Panc1 (cell line): ENCODE measurements at regions not wholly inside any gene's neighbourhood (a gene's known extent, or its start where the extent isn't known, plus 50 kb on each side); places are given as distances from the start of the nearest gene placed in this dataset.

Source experiments
- ATAC-seq: fragments of 200-7000 bp; cut with Tn5 transposase; 2 replicates; pipeline ENCODE4 v1.9.1; 2020; ENCODE audit warnings: mild to moderate bottlenecking, moderate library complexity
- BruUV-seq: library from RNA; stranded (reverse); fragments of 400-500 nt; replicated peaks from 2 replicates; lab custom pipeline; 2021; lab: Mats Ljungman, UMichigan
- CTCF ChIA-PET: fragments of 300-600 bp; sonication (Branson Sonifier 250); formaldehyde crosslinking; loops from one replicate; lab custom pipeline; 2022; ENCODE audit warnings: antibody characterized with exemption; lab: Charles Lee
- POLR2A ChIA-PET: fragments of 300-600 bp; sonication (Branson Sonifier 250); formaldehyde crosslinking; loops from one replicate; lab custom pipeline; 2022; ENCODE audit warnings: antibody characterized with exemption; lab: Charles Lee
- DNase-seq: peaks from one replicate; pipeline ENCODE4 v3.0.0-alpha.2; 2010; ENCODE audit warnings: low read depth, low spot score
- H3K27ac ChIP-seq: 2 replicates; pipeline ENCODE4 v1.5.1; 2011; ENCODE audit warnings: mild to moderate bottlenecking, low read length, inconsistent platforms
- H3K27me3 ChIP-seq: fragments of 200-500 bp; sonication (Bioruptor generic); 2 replicates; pipeline ENCODE4 v1.6.0; 2014; ENCODE audit warnings: low read length, inconsistent platforms; ENCODE audit not compliant: control insufficient read depth, insufficient read depth
- H3K36me3 ChIP-seq: fragments of 200-500 bp; sonication (Bioruptor generic); 2 replicates; pipeline ENCODE4 v1.5.1; 2014; ENCODE audit warnings: inconsistent platforms, mild to moderate bottlenecking, low read length, moderate library complexity; ENCODE audit not compliant: control insufficient read depth, insufficient read depth
- H3K4me1 ChIP-seq: 2 replicates; pipeline ENCODE4 v1.5.1; 2011; ENCODE audit warnings: inconsistent platforms, mild to moderate bottlenecking, low read length, moderate library complexity; ENCODE audit not compliant: control insufficient read depth, insufficient read depth
- H3K4me3 ChIP-seq, 2 experiments: 2 replicates each; pipeline ENCODE4 v1.5.1; 2011 to 2012; ENCODE audit warnings: low read depth in 2 of 2, low read length in 2 of 2, mild to moderate bottlenecking in 2 of 2, inconsistent platforms in 1 of 2, moderate library complexity in 1 of 2
- H3K9me3 ChIP-seq: fragments of 200-500 bp; sonication (Bioruptor generic); 2 replicates; pipeline ENCODE4 v1.5.1; 2014; ENCODE audit warnings: low read depth, mild to moderate bottlenecking, inconsistent platforms, low read length, moderate library complexity; ENCODE audit not compliant: control insufficient read depth, insufficient read depth
- POLR2AphosphoS5 ChIP-seq: IDR thresholded peaks from 2 replicates; pipeline ENCODE4 v1.6.1; 2012; ENCODE audit warnings: mild to moderate bottlenecking, low read depth, low read length, moderate library complexity
- REST ChIP-seq, 2 experiments: IDR thresholded peaks; 2 replicates each; pipeline ENCODE4 v1.6.1; 2011 to 2012; ENCODE audit warnings: low read depth in 2 of 2, control low read depth in 1 of 2, low read length in 1 of 2, mild to moderate bottlenecking in 1 of 2, moderate library complexity in 1 of 2; ENCODE audit not compliant: insufficient read depth in 1 of 2
- SIN3A ChIP-seq: IDR thresholded peaks from 2 replicates; pipeline ENCODE4 v1.6.1; 2012; ENCODE audit warnings: low read depth, mild to moderate bottlenecking, low read length, moderate library complexity, borderline replicate concordance; ENCODE audit not compliant: insufficient read depth
- TCF7L2 ChIP-seq: IDR thresholded peaks from 2 replicates; pipeline ENCODE4 v1.6.1; 2011; ENCODE audit warnings: mild to moderate bottlenecking, low read depth, low read length, inconsistent platforms
- in situ Hi-C: cut with HindIII; loops from 2 replicates; pipeline ENCODE4 v1.10.0; 2016; ENCODE audit warnings: low sequenced_read_pairs, low pct_unique_long_range_greater_than_20kb
- intact Hi-C: fragments of 100-400 bp; cut with micrococcal nuclease; formaldehyde crosslinking; loops from one replicate; pipeline ENCODE4 v1.10.0; 2022; ENCODE audit not compliant: unreplicated experiment
- TF ChIP-seq, protein P1 (sequence below): fragments of 450-650 bp; IDR thresholded peaks from 2 replicates; pipeline ENCODE4 v1.5.1; 2017; ENCODE audit warnings: mild to moderate bottlenecking

GRCh38 chr1:224864006-224864405, 65.5 kb upstream of the DNAH14 start:
- H3K4me1 ChIP-seq, result no peaks in the 10 kb centered on the region
- no TSS peak for BruUV-seq
- no peak for ATAC-seq
- no peaks in the 10 kb centered on the region for H3K27me3 ChIP-seq
- H3K9me3 ChIP-seq, result peaks cover 5% of the 10 kb centered on the region; the same call in 1 of the 2 replicates
- intact Hi-C loops (no loop called here), in situ Hi-C loops (no loop called here)
- TF ChIP-seq POLR2AphosphoS5, result no peak
- no peak for DNase-seq
- no peak overlapping the region for H3K27ac ChIP-seq
- ChIA-PET POLR2A (no interaction called here), CTCF (no interaction called here)
- no peaks in the 10 kb centered on the region for H3K36me3 ChIP-seq
- no peak overlapping the region for H3K4me3 ChIP-seq

DNA sequence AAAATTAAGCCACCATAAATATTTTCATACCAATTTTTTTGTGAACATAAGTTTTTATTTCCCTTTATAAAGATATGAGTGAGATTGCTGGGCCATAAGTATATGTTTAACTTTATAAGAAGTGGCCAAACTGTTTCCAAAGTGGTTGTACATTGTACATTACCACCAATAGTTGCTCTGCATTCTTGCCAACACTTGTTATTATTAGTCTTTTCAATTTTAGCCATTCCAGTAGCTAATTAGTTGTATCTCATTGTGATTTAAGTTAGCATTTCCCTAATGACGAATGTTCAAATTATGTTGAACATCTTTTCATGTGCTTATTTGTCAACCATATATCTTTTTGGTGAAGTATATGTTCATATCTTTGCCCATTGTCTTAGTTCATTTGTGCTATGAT, 64.0 kb upstream of the DNAH14 start:
- Histone ChIP-seq H3K36me3 (no peaks in the 10 kb centered on the region), H3K4me1 (no peaks in the 10 kb centered on the region), H3K9me3 (peaks cover 5% of the 10 kb centered on the region; the same call in 1 of the 2 replicates), H3K4me3 (no peak overlapping the region), H3K27ac (no peak overlapping the region), H3K27me3 (no peaks in the 10 kb centered on the region)
- DNase-seq, result no peak
- CTCF ChIA-PET, result no interaction called here
- intact Hi-C loops (no loop called here), in situ Hi-C loops (no loop called here)
- POLR2A ChIA-PET, result no interaction called here
- TF ChIP-seq TCF7L2 (no peak), SIN3A (no peak), POLR2AphosphoS5 (no peak), REST (IDR thresholded peaks at IDR 0.05; ENCODE audit: insufficient read depth in 1 of 2, low read depth in 2 of 2, low read length in 1 of 2) (no peak)
- TF ChIP-seq, protein P1, sequence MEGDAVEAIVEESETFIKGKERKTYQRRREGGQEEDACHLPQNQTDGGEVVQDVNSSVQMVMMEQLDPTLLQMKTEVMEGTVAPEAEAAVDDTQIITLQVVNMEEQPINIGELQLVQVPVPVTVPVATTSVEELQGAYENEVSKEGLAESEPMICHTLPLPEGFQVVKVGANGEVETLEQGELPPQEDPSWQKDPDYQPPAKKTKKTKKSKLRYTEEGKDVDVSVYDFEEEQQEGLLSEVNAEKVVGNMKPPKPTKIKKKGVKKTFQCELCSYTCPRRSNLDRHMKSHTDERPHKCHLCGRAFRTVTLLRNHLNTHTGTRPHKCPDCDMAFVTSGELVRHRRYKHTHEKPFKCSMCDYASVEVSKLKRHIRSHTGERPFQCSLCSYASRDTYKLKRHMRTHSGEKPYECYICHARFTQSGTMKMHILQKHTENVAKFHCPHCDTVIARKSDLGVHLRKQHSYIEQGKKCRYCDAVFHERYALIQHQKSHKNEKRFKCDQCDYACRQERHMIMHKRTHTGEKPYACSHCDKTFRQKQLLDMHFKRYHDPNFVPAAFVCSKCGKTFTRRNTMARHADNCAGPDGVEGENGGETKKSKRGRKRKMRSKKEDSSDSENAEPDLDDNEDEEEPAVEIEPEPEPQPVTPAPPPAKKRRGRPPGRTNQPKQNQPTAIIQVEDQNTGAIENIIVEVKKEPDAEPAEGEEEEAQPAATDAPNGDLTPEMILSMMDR, result no peak
- ATAC-seq, result no peak
- no TSS peak for BruUV-seq

- no TSS peak for BruUV-seq
- no peaks in the 10 kb centered on the region for H3K27me3 ChIP-seq
- no peak overlapping the region for H3K4me3 ChIP-seq
- in situ Hi-C loops (no loop called here), intact Hi-C loops (no loop called here)
- no peak overlapping the region for H3K27ac ChIP-seq
- H3K4me1 ChIP-seq, result no peaks in the 10 kb centered on the region
- ATAC-seq (no peak), DNase-seq (no peak)
- TF ChIP-seq TCF7L2, result no peak
- TF ChIP-seq REST (IDR thresholded peaks at IDR 0.05; ENCODE audit: insufficient read depth in 1 of 2, low read depth in 2 of 2, low read length in 1 of 2), result no peak
- no peak for TF ChIP-seq SIN3A
- TF ChIP-seq, protein P1, result no peak
- TF ChIP-seq POLR2AphosphoS5, result no peak
- peaks cover 5% of the 10 kb centered on the region; the same call in 1 of the 2 replicates for H3K9me3 ChIP-seq
- ChIA-PET CTCF (no interaction called here), POLR2A (no interaction called here)
- H3K36me3 ChIP-seq, result no peaks in the 10 kb centered on the region
These were observed 62.5 kb upstream of the DNAH14 start for GRCh38 chr1:224866940-224867339.
